HepG2 (cell line): ENCODE measurements at regions not wholly inside any gene's neighbourhood (a gene's known extent, or its start where the extent isn't known, plus 50 kb on each side); places are given as distances from the start of the nearest gene placed in this dataset.

Source experiments
- ATAC-seq: fragments of 200-7000 bp; cut with Tn5 transposase; 3 replicates; pipeline ENCODE4 v1.9.1; 2020; ENCODE audit warnings: mild to moderate bottlenecking, moderate library complexity
- BruUV-seq: library from RNA; stranded (reverse); fragments of 400-500 nt; replicated peaks from 2 replicates; lab custom pipeline; 2021; lab: Mats Ljungman, UMichigan
- CTCF ChIA-PET: fragments of 300-600 bp; formaldehyde crosslinking; extraction: SDS; loops from one replicate; lab custom pipeline; 2021; ENCODE audit warnings: low total read pairs, inconsistent platforms, low intra/inter-chr PET ratio; lab: Yijun Ruan, JAX
- POLR2A ChIA-PET: fragments of 350-600 bp; sonication (Branson Sonifier 250); formaldehyde crosslinking; loops from one replicate; lab custom pipeline; 2020; ENCODE audit warnings: antibody characterized with exemption, inconsistent platforms; lab: Yijun Ruan, JAX
- DNase-seq: peaks from one replicate; pipeline ENCODE4 v3.0.0-alpha.2; 2015; ENCODE audit warnings: low spot score
- FAIRE-seq: peaks from 3 replicates; lab custom pipeline; 2011; peaks lifted over from hg19 to GRCh38; lab: Jason Lieb, UNC
- H2AFZ ChIP-seq: one replicate; pipeline ENCODE4 v1.6.1; 2011; ENCODE audit warnings: low read length, inconsistent platforms
- H3K27ac ChIP-seq: fragments of 300-600 bp; 3 replicates; pipeline ENCODE4 v1.8.0; 2011; ENCODE audit warnings: mixed run types, mild to moderate bottlenecking, mixed read lengths, low read length, inconsistent platforms; ENCODE audit not compliant: insufficient read depth; ENCODE audit errors: extremely low read length
- H3K27me3 ChIP-seq, 2 experiments: fragments of 200-600 bp in 1 of 2; 2 replicates in 1 of 2; 3 replicates in 1 of 2; pipeline versions ENCODE4 v1.6.0 to v1.8.0; 2011; ENCODE audit warnings: low read length in 2 of 2, mild to moderate bottlenecking in 2 of 2, moderate library complexity in 2 of 2, inconsistent platforms in 1 of 2; ENCODE audit not compliant: insufficient read depth in 2 of 2, control insufficient read depth in 1 of 2
- H3K36me3 ChIP-seq, 2 experiments: fragments of 200-600 bp in 1 of 2; replicated peaks in 1 of 2; 2 replicates in 1 of 2; 3 replicates in 1 of 2; pipeline versions ENCODE4 v1.5.1 to v1.8.0; 2011; ENCODE audit warnings: low read length in 2 of 2, inconsistent platforms in 1 of 2; ENCODE audit not compliant: insufficient read depth in 2 of 2, control insufficient read depth in 1 of 2
- H3K4me1 ChIP-seq: 2 replicates; pipeline ENCODE4 v1.5.1; 2012; ENCODE audit warnings: low read length, inconsistent platforms; ENCODE audit not compliant: insufficient read depth
- H3K4me2 ChIP-seq: 2 replicates; pipeline ENCODE4 v1.6.0; 2011; ENCODE audit warnings: low read depth, low read length, inconsistent platforms
- H3K4me3 ChIP-seq, 3 experiments: fragments of 200-600 bp in 1 of 3; sonication (generic), shearing (Covaris generic) in 1 of 3; replicated peaks in 1 of 3; 2 replicates each; pipeline ENCODE4 v1.5.1; 2011 to 2016; ENCODE audit warnings: low read length in 3 of 3, inconsistent platforms in 2 of 3, low read depth in 2 of 3, mild to moderate bottlenecking in 2 of 3, control low read depth in 1 of 3, mixed read lengths in 1 of 3; ENCODE audit not compliant: insufficient read depth in 1 of 3
- H3K79me2 ChIP-seq: one replicate; pipeline ENCODE4 v1.6.1; 2011; ENCODE audit warnings: low read length, inconsistent platforms; ENCODE audit not compliant: insufficient read depth
- H3K9ac ChIP-seq: 2 replicates; pipeline ENCODE4 v1.6.0; 2011; ENCODE audit warnings: mild to moderate bottlenecking, low read depth, low read length, inconsistent platforms; ENCODE audit not compliant: insufficient read depth
- H3K9me3 ChIP-seq: 2 replicates; pipeline ENCODE4 v1.5.1; 2012; ENCODE audit warnings: mild to moderate bottlenecking, low read length
- H4K20me1 ChIP-seq: 2 replicates; pipeline ENCODE4 v1.6.0; 2011; ENCODE audit warnings: inconsistent platforms, mild to moderate bottlenecking, low read length, moderate library complexity; ENCODE audit not compliant: insufficient read depth
- NFYC ChIP-seq: IDR thresholded peaks from 2 replicates; pipeline ENCODE4 v1.6.1; 2016; ENCODE audit warnings: missing genetic modification reagents, missing compliant biosample characterization
- NRL ChIP-seq: sonication (generic); formaldehyde crosslinking; IDR thresholded peaks from 2 replicates; pipeline ENCODE4 v1.5.0; 2020; ENCODE audit warnings: missing genetic modification reagents, mild to moderate bottlenecking, moderate library complexity, borderline replicate concordance
- POLR2A ChIP-seq, 2 experiments: IDR thresholded peaks; 2 replicates each; pipeline ENCODE4 v1.6.1; 2011; ENCODE audit warnings: low read depth in 2 of 2, low read length in 2 of 2, mild to moderate bottlenecking in 1 of 2, moderate library complexity in 1 of 2; ENCODE audit not compliant: insufficient read depth in 1 of 2
- RARG ChIP-seq: sonication (generic); formaldehyde crosslinking; IDR thresholded peaks from 2 replicates; pipeline ENCODE4 v1.4.0; 2020; ENCODE audit warnings: low read depth, mild to moderate bottlenecking, missing genetic modification reagents
- U2AF2 ChIP-seq: fragments of 200-400 bp; formaldehyde crosslinking; IDR thresholded peaks from 2 replicates; pipeline ENCODE4 v1.6.1; 2017; ENCODE audit warnings: low read depth, mild to moderate bottlenecking, low read length
- ZC3H4 ChIP-seq: sonication (generic); formaldehyde crosslinking; IDR thresholded peaks from 2 replicates; pipeline ENCODE4 v1.4.0; 2020; ENCODE audit warnings: missing genetic modification reagents, borderline replicate concordance
- ZNF10 ChIP-seq: sonication (generic); formaldehyde crosslinking; IDR thresholded peaks from 2 replicates; pipeline ENCODE4 v1.4.0; 2020; ENCODE audit warnings: mild to moderate bottlenecking, low read depth, missing genetic modification reagents, borderline replicate concordance
- ZNF280D ChIP-seq: sonication (generic); formaldehyde crosslinking; IDR thresholded peaks from 2 replicates; pipeline ENCODE4 v1.5.1; 2020; ENCODE audit warnings: mild to moderate bottlenecking, missing genetic modification reagents
- ZNF7 ChIP-seq: IDR thresholded peaks from 2 replicates; pipeline ENCODE4 v1.6.1; 2016; ENCODE audit warnings: missing biosample characterization, missing genetic modification reagents
- ZNF746 ChIP-seq: sonication (generic); formaldehyde crosslinking; IDR thresholded peaks from 2 replicates; pipeline ENCODE4 v1.8.0; 2022; ENCODE audit warnings: mild to moderate bottlenecking, missing genetic modification reagents
- ZNF883 ChIP-seq: sonication (generic); formaldehyde crosslinking; IDR thresholded peaks from 2 replicates; pipeline ENCODE4 v1.5.1; 2020; ENCODE audit warnings: mild to moderate bottlenecking, missing genetic modification reagents; ENCODE audit errors: not compliant biosample characterization
- WGBS: methylation state at CpG from one replicate; pipeline ENCODE4 v1.1.6; 2017; ENCODE audit warnings: low lambda C conversion rate; 5-methylcytosine and 5-hydroxymethylcytosine counted together
- in situ Hi-C: cut with HindIII; loops from 2 replicates; pipeline ENCODE4 v1.10.0; 2017; ENCODE audit warnings: low pct_unique_long_range_greater_than_20kb; ENCODE audit not compliant: extremely low pct_ligation_motif_present
- intact Hi-C: fragments of 100-400 bp; cut with micrococcal nuclease; formaldehyde crosslinking; loops from one replicate; pipeline ENCODE4 v1.10.0; 2022; ENCODE audit not compliant: unreplicated experiment

GRCh38 chr7:40921589-40922315 is 781.1 kb downstream of the INHBA start:
- no peaks in the 10 kb centered on the region for H4K20me1 ChIP-seq
- H3K4me1 ChIP-seq: no peaks in the 10 kb centered on the region
- ChIA-PET POLR2A (no interaction called here), CTCF (no interaction called here)
- H3K79me2 ChIP-seq: no peaks in the 10 kb centered on the region
- in situ Hi-C loops: no loop called here
- no peak overlapping the region for H3K4me2 ChIP-seq
- 4% methylated on average over 6 of the region's 7 CpGs for WGBS
- no peak overlapping the region for H2AFZ ChIP-seq
- FAIRE-seq (no peak), DNase-seq (no peak), ATAC-seq (no peak)
- H3K27ac ChIP-seq: no peak overlapping the region
- no peaks in the 10 kb centered on the region for H3K9me3 ChIP-seq
- no TSS peak for BruUV-seq
- TF ChIP-seq ZNF10 (CRISPR knock-in tag) (no peak), ZC3H4 (CRISPR knock-in tag) (no peak), ZNF746 (CRISPR knock-in tag) (no peak), NFYC (CRISPR knock-in tag) (no peak), ZNF883 (CRISPR knock-in tag) (no peak), RARG (CRISPR knock-in tag) (no peak), ZNF7 (CRISPR knock-in tag) (no peak), U2AF2 (no peak), ZNF280D (CRISPR knock-in tag) (no peak), POLR2A (IDR thresholded peaks at IDR 0.05; ENCODE audit: insufficient read depth in 1 of 2, low read depth in 2 of 2, low read length in 2 of 2) (no peak), NRL (CRISPR knock-in tag) (no peak)
- no peak overlapping the region for H3K4me3 ChIP-seq
- H3K27me3 ChIP-seq: no peaks in the 10 kb centered on the region
- intact Hi-C loops: no loop called here
- no peaks in the 10 kb centered on the region for H3K36me3 ChIP-seq
- H3K9ac ChIP-seq: no peak overlapping the region
